ENCODE measurements at regions not wholly inside any gene's neighbourhood (a gene's known extent, or its start where the extent isn't known, plus 50 kb on each side); places are given as distances from the start of the nearest gene placed in this dataset.
A peak's percentile ranks its signal among the peaks of the same experiment; 100 is the strongest.

DNA sequence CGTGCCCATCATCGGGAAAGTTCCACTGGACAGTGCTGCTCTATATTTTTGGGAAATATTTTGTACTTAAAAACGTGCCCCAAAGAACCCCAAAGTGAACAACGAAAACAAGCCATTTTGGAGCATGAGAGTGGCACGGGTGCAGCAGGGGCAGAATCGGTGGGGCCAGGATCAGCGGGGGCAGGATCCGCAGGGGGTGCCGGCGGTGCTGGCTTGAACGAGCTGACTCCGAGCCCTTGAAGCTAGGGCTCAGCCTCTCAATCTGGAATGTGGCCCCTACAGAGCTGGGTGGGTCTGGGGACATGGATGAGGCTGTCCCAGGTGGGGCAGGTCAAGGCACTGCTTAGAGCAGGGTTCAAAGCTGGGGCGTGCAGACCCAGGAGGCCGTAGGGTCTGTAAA is 104.7 kb upstream of the COL5A1 start:
- TF ChIP-seq CTCF (IDR thresholded peaks at IDR 0.05; ENCODE audit: control extremely low read depth, extremely low read depth): no peak
- H3K4me1 ChIP-seq (ENCODE audit: control insufficient read depth in 5 of 5, insufficient read depth in 5 of 5, low read length in 5 of 5): peaks cover 0 to 25% (median 7%) of the 10 kb centered on the region in 5 donors
- H3K27me3 ChIP-seq (ENCODE audit: control insufficient read depth in 3 of 3, insufficient read depth in 3 of 3, low read length in 2 of 3): peaks cover 0 to 10% (median 0%) of the 10 kb centered on the region in 3 donors
- H3K27ac ChIP-seq (ENCODE audit: low read depth in 1 of 2, low read length in 1 of 2): no peak overlapping the region
- H3K36me3 ChIP-seq (ENCODE audit: control insufficient read depth in 4 of 4, insufficient read depth in 4 of 4, low read length in 4 of 4): no peaks in the 10 kb centered on the region
- H3K9ac ChIP-seq (ENCODE audit: insufficient read depth in 1 of 2, low read length in 2 of 2): no peak overlapping the region
- H3K9me3 ChIP-seq (ENCODE audit: control insufficient read depth in 4 of 4, insufficient read depth in 3 of 4, low read length in 3 of 4): peaks cover 0 to 10% (median 0%) of the 10 kb centered on the region in 4 donors
- no peak overlapping the region for H3K4me3 ChIP-seq
- 87 to 93% methylated on average over 14 of the region's 14 CpGs for WGBS, 2 donors
- no peak for DNase-seq
- no peak for ATAC-seq (ENCODE audit: insufficient read depth, low FRiP score)

GRCh38 chr9:134537951-134538641 is 103.5 kb upstream of the COL5A1 start:
- H3K27me3 ChIP-seq (ENCODE audit: control insufficient read depth in 3 of 3, insufficient read depth in 3 of 3, low read length in 2 of 3): peaks cover 0 to 10% (median 0%) of the 10 kb centered on the region in 3 donors
- no peak overlapping the region for H3K4me3 ChIP-seq
- H3K4me1 ChIP-seq (ENCODE audit: control insufficient read depth in 5 of 5, insufficient read depth in 5 of 5, low read length in 5 of 5): peaks cover 0 to 25% (median 7%) of the 10 kb centered on the region in 5 donors
- H3K9ac ChIP-seq (ENCODE audit: insufficient read depth in 1 of 2, low read length in 2 of 2): no peak overlapping the region
- H3K36me3 ChIP-seq (ENCODE audit: control insufficient read depth in 4 of 4, insufficient read depth in 4 of 4, low read length in 4 of 4): no peaks in the 10 kb centered on the region
- WGBS, 2 donors: 81 to 84% methylated on average over 21 of the region's 21 CpGs
- no peak for DNase-seq
- peaks cover 0 to 7% (median 0%) of the 10 kb centered on the region in 4 donors for H3K9me3 ChIP-seq (ENCODE audit: control insufficient read depth in 4 of 4, insufficient read depth in 3 of 4, low read length in 3 of 4)
- TF ChIP-seq CTCF (IDR thresholded peaks at IDR 0.05; ENCODE audit: control extremely low read depth, extremely low read depth): no peak
- no peak for ATAC-seq (ENCODE audit: insufficient read depth, low FRiP score)
- peak overlapping the region in 1 of 2 donors; percentile 31 for H3K27ac ChIP-seq (ENCODE audit: low read depth in 1 of 2, low read length in 1 of 2)

DNA sequence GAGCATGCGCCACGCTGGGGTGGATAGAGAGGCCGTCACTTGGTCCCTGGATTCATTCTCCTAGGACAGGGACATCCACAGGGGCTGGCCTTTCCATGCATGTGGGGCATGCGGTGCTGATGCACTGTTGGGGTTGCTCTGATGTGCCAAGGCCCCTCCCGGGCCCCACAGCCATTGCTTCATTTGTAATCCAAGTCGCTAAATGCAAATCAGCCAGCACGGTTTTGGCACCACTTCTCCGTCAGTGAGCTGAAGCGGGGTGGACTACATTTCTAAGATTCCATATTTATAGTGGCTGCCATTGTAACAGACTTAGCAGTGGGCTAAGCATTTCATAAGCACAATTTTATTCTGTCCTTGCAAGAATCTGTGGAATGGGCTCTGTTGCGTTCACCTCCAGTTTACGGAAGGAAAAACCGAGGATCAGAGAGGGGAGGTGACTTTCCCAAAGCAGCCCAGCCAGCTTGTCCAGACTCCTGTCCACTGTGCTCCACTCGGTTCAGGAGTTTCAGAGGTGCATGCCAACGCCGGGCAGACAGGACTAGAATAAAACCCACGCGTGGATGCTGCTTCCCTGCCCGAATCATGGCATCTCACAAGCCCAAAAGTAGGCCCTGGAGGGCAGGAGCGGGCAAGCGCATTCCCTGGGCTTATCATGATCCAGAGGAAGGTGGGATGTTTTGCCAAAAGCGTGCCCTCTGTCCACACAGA is 102.6 kb upstream of the COL5A1 start:
- Histone ChIP-seq H3K4me3 (no peak overlapping the region), H3K9me3 (ENCODE audit: control insufficient read depth in 4 of 4, insufficient read depth in 3 of 4, low read length in 3 of 4) (peaks cover 0 to 3% (median 0%) of the 10 kb centered on the region in 4 donors), H3K4me1 (ENCODE audit: control insufficient read depth in 5 of 5, insufficient read depth in 5 of 5, low read length in 5 of 5) (peaks cover 0 to 25% (median 7%) of the 10 kb centered on the region in 5 donors), H3K27me3 (ENCODE audit: control insufficient read depth in 3 of 3, insufficient read depth in 3 of 3, low read length in 2 of 3) (peaks cover 0 to 8% (median 0%) of the 10 kb centered on the region in 3 donors), H3K27ac (ENCODE audit: low read depth in 1 of 2, low read length in 1 of 2) (no peak overlapping the region), H3K9ac (ENCODE audit: insufficient read depth in 1 of 2, low read length in 2 of 2) (no peak overlapping the region), H3K36me3 (ENCODE audit: control insufficient read depth in 4 of 4, insufficient read depth in 4 of 4, low read length in 4 of 4) (no peaks in the 10 kb centered on the region)
- TF ChIP-seq CTCF (IDR thresholded peaks at IDR 0.05; ENCODE audit: control extremely low read depth, extremely low read depth): no peak
- WGBS, 2 donors: 72 to 85% methylated on average over 21 of the region's 21 CpGs
- ATAC-seq (ENCODE audit: insufficient read depth, low FRiP score): no peak
- DNase-seq: peak; percentile 72 to 94 (median 82)
